MCF 10A (cell line): ENCODE measurements at regions not wholly inside any gene's neighbourhood (a gene's known extent, or its start where the extent isn't known, plus 50 kb on each side); places are given as distances from the start of the nearest gene placed in this dataset.
"Not testable (repeated sequence)": the region's sequence is repeated elsewhere in the genome, so short reads cannot be mapped to it uniquely, and the experiment has no call there.

ENCODE experiments used
- BruUV-seq: library from RNA; stranded (reverse); fragments of 400-500 nt; replicated peaks from 2 replicates; lab custom pipeline; 2021; lab: Mats Ljungman, UMichigan
- CTCF ChIA-PET: fragments of 300-600 bp; sonication (Branson Sonifier 250); formaldehyde crosslinking; extraction: SDS; loops from one replicate; lab custom pipeline; 2021; ENCODE audit warnings: antibody characterized with exemption, inconsistent platforms; lab: Yijun Ruan, JAX
- POLR2A ChIA-PET: fragments of 300-600, 350-650 bp; sonication (Branson Sonifier 250); formaldehyde crosslinking; extraction: SDS; loops from one replicate; lab custom pipeline; 2020; ENCODE audit warnings: antibody characterized with exemption, inconsistent platforms; lab: Yijun Ruan, JAX
- DNase-seq: peaks from one replicate; pipeline ENCODE4 v3.0.0-alpha.2; 2018; ENCODE audit not compliant: unreplicated experiment
- H3K27ac Mint-ChIP-seq: one replicate; pipeline ENCODE4 v1.8.0; 2022; ENCODE audit warnings: mild to moderate bottlenecking, low read depth, mixed read lengths; ENCODE audit not compliant: unreplicated experiment
- H3K27me3 Mint-ChIP-seq: one replicate; pipeline ENCODE4 v1.8.0; 2022; ENCODE audit warnings: mixed read lengths; ENCODE audit not compliant: insufficient read depth, unreplicated experiment
- H3K36me3 Mint-ChIP-seq: one replicate; pipeline ENCODE4 v1.8.0; 2022; ENCODE audit warnings: mild to moderate bottlenecking, moderate library complexity, mixed read lengths; ENCODE audit not compliant: insufficient read depth, unreplicated experiment
- H3K4me1 Mint-ChIP-seq: one replicate; pipeline ENCODE4 v1.8.0; 2022; ENCODE audit warnings: mixed read lengths; ENCODE audit not compliant: insufficient read depth, unreplicated experiment
- H3K4me3 Mint-ChIP-seq: one replicate; pipeline ENCODE4 v1.8.0; 2022; ENCODE audit warnings: mild to moderate bottlenecking, moderate library complexity, mixed read lengths; ENCODE audit not compliant: unreplicated experiment
- H3K9me3 Mint-ChIP-seq: one replicate; pipeline ENCODE4 v1.8.0; 2022; ENCODE audit warnings: mixed read lengths; ENCODE audit not compliant: unreplicated experiment
- CTCF ChIP-seq: fragments of 200-600 bp; IDR thresholded peaks from one replicate; pipeline ENCODE4 v1.8.0; 2022; ENCODE audit warnings: antibody characterized with exemption, mild to moderate bottlenecking; ENCODE audit not compliant: unreplicated experiment
- intact Hi-C: fragments of 100-400 bp; cut with micrococcal nuclease; formaldehyde crosslinking; loops from 2 replicates; pipeline ENCODE4 v1.14.1; 2022

DNA sequence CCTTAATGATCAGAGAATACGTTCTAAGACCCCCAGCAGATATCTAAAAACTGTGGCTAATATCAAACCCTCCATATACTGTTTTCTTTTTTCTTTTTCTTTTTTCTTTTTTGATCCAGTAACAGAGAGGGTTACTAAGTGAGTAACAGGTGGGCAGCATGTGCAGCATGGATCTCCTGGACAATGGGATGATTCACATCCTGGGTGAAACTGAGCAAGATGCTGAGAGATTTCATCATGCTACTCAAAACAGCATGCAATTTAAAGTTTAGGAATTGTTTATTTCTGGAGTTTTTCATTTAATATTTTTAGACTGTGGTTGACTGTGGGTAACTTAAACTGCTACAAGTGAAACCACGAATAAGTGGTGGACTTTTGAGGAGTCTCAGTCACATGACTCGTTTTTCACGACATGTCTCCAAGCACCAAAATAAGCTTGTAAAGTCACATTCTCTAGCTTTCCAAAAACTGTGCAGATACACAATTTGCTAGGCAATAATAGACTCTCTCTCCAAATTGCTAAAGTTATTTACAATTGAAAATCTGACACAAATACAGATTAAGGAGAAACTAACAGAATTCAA is 716.2 kb downstream of the NXPH1 start:
- peaks cover 26% of the 10 kb centered on the region for H3K4me1 Mint-ChIP-seq
- H3K27me3 Mint-ChIP-seq, result no peaks in the 10 kb centered on the region
- no peaks in the 10 kb centered on the region for H3K36me3 Mint-ChIP-seq
- H3K27ac Mint-ChIP-seq, result peak overlapping the region; percentile 69
- no peak overlapping the region for H3K4me3 Mint-ChIP-seq
- peak; percentile 51 for DNase-seq
- TF ChIP-seq CTCF, result no peak
- no peaks in the 10 kb centered on the region for H3K9me3 Mint-ChIP-seq
- intact Hi-C loops, result no loop called here
- POLR2A ChIA-PET, result no interaction called here
- no TSS peak for BruUV-seq
- CTCF ChIA-PET, result interaction anchor here (0.5 to 0.6 kb wide), 2 partner anchors 268 to 1043 kb away, joined by 3 to 4 read pairs; no protein-coding TSS in a partner anchor

DNA sequence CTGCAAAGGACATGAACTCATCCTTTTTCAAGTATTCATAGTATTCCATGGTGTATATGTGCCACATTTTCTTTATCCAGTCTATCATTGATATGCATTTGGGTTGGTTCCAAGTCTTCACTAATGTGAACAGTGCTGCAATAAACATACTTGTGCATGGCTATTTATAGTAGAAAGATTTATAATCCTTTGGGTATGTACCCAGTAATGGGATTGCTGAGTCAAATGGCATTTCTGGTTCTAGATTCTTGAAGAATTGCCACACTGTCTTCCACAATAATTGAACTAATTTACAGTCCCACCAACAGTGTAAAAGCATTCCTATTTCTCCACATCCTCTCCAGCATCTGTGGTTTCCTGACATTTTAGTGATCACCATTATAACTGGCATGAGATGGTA is 730.3 kb downstream of the NXPH1 start:
- H3K9me3 Mint-ChIP-seq, H3K4me3 Mint-ChIP-seq, DNase-seq, BruUV-seq, CTCF ChIA-PET, H3K36me3 Mint-ChIP-seq, H3K27ac Mint-ChIP-seq, intact Hi-C loops, H3K4me1 Mint-ChIP-seq, POLR2A ChIA-PET: not testable (repeated sequence)
- H3K27me3 Mint-ChIP-seq, result peaks cover 11% of the 10 kb centered on the region

DNA sequence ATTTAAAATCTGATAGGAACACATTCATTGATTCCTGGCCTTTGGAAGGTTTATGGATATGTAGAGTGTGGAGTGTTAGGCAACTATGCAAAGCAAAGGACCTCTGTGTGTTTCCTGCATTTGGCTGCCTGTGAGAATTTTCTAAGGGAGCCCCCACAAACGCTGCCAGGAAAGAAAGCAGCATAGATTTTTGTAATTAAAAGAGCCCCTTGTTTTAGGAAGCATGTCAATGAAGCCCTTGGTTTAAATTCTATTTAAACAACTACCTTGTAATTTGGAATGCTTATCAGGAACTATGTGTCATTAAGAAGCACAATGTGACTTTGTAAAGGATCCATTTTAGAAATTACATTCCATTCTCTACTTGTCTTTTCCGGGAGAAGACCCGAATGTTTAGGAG is 742.5 kb downstream of the NXPH1 start:
- BruUV-seq, result no TSS peak
- DNase-seq, result no peak
- Mint-ChIP-seq H3K27me3 (no peaks in the 10 kb centered on the region), H3K4me1 (no peaks in the 10 kb centered on the region), H3K4me3 (no peak overlapping the region), H3K36me3 (no peaks in the 10 kb centered on the region), H3K27ac (no peak overlapping the region), H3K9me3 (no peaks in the 10 kb centered on the region)
- TF ChIP-seq CTCF, result no peak
- intact Hi-C loops, result no loop called here
- CTCF ChIA-PET, result no interaction called here
- POLR2A ChIA-PET, result no interaction called here

DNA sequence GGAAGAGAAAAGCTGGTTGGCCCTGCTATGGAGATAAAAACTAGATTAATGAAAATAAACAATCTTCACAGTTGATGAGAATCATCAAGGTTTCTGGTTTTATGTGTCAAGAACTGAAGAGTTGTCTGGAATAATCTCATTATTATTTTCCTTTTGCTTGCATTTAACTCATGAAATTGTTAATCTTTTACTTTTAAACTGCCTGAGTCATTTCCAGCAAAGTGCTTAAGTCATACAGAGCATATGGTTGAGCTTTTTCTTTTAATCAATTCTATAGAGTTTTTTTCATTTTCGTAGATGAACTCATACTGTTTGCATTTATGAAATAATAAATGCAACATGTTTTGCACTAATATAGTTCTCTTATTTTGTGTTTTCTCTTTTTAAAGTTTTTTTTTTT is 747.9 kb downstream of the NXPH1 start:
- H3K27ac Mint-ChIP-seq, result no peak overlapping the region

More for the DNA sequence above, 747.9 kb downstream of the NXPH1 start:
- Mint-ChIP-seq H3K9me3 (no peaks in the 10 kb centered on the region), H3K36me3 (no peaks in the 10 kb centered on the region), H3K27me3 (no peaks in the 10 kb centered on the region), H3K4me1 (no peaks in the 10 kb centered on the region), H3K4me3 (no peak overlapping the region)
- DNase-seq, result no peak
- CTCF ChIA-PET, result no interaction called here
- POLR2A ChIA-PET, result no interaction called here
- intact Hi-C loops, result no loop called here
- TF ChIP-seq CTCF, result no peak
- no TSS peak for BruUV-seq
